Activated CD4-positive, CD25-positive, alpha-beta regulatory T cell treated with anti-CD3 and anti-CD28 coated beads, Interleukin-2, amount 50 U/mL, for 72 hours (primary cell): ENCODE measurements at regions not wholly inside any gene's neighbourhood (a gene's known extent, or its start where the extent isn't known, plus 50 kb on each side); places are given as distances from the start of the nearest gene placed in this dataset.

Experiments used
- DNase-seq: peaks from one replicate; pipeline ENCODE4 v3.0.0; 2021

DNA sequence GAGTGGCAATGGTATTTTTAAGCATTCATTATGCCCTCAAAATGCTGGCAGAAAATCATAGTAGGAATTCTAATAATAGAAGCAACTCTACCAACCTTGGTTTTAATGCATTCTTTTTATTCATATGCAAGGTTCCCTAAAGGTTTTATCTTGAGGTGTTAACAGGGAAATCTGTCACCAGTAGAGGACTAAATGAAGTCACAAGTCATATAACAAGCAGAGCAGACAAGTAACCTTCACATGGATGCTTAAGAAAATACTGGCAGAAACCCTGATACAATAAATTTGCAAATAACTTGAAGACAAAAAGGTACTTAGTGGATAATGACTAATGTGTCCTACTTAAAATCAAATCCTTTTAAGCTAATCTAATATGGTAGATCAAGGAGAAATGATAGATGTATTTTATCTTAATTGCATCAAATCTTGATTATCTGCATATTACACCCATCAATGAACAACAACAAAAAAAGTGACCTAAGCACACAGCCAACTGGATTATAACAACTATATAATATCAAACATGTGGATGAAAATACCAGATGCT lies 73.3 kb downstream of the RFC3 start:
- DNase-seq, result no peak

DNA sequence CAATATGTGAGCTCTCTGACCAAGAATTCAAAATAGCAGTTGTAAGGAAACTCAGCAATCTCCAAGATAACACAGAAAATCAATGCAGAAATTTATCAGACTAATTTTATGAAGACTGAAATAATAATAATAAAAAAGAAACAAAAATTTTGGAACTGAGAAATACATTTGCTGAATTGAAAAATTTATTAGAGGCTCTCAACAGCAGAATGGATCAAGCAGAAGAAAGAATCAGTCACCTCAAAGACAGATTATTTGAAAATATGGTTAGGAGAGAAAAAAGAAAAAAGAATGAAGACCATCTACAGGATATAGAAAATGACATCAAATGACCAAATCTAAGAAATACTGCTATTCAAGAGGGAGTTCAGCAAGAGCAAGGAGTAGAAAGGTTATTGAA lies 75.6 kb downstream of the RFC3 start:
- DNase-seq, result no peak

GRCh38 chr13:33904431-33904830 lies 86.5 kb downstream of the RFC3 start:
- no peak for DNase-seq

DNA sequence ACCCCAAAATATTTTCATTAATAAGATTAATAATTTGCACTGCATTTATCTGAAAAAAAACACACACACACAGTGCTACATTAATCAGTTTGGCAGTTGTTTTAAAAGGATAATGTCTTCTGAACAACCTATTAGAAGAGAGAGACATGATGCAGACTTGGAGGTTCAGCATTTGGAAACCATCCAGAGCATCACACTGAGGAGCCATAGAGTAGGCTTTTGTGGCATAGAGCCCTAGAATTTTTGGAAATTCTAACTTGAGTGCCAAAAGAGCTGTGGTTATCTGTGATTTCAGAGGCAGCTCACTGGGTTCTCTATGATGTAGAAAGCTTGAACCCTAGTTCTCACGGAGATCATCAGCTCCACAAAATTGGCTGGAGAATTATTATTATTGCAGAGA lies 90.2 kb downstream of the RFC3 start:
- DNase-seq, result no peak

GRCh38 chr13:33910255-33910654 lies 92.3 kb downstream of the RFC3 start:
- DNase-seq, result no peak

DNA sequence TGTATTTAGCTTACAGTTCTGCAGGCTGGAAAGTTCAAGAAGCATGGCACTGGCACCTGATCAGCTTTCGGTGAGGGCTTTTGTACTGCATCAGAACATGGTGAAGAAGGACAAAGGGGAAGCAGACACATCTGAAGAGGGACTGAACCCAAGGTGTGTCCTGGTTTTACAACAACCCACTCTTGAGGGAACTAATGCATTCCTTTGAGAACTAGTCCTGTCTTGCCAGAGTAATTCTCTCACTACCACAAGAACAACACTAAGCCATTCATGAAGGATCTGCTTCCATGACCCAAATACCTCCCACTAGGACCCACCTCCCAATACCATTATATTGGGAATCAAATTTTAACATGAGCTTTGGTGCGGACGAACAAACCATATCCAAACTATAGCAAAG lies 93.6 kb downstream of the RFC3 start:
- DNase-seq, result no peak

GRCh38 chr13:33913829-33914228 lies 95.9 kb downstream of the RFC3 start:
- no peak for DNase-seq

DNA sequence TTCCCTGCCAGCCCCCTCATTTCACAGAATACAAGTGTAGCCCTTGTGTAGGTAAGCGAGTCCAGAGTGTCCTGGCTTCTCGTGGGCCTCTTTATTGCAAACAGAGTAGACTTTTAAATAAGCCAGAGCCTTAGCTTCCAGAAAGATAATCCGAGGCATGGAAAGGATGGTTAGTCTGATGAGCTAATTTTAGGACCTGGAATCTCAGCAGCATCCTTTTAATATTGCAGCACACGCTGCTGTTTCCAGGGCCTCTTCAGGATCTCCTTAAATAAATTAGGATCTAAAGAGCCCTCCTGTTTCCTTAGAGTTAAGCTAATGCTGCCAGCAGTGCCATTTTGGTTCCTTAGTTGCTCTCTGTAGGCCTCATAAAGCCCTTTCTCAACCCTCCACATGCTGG lies 99.2 kb downstream of the RFC3 start:
- DNase-seq, result no peak

DNA sequence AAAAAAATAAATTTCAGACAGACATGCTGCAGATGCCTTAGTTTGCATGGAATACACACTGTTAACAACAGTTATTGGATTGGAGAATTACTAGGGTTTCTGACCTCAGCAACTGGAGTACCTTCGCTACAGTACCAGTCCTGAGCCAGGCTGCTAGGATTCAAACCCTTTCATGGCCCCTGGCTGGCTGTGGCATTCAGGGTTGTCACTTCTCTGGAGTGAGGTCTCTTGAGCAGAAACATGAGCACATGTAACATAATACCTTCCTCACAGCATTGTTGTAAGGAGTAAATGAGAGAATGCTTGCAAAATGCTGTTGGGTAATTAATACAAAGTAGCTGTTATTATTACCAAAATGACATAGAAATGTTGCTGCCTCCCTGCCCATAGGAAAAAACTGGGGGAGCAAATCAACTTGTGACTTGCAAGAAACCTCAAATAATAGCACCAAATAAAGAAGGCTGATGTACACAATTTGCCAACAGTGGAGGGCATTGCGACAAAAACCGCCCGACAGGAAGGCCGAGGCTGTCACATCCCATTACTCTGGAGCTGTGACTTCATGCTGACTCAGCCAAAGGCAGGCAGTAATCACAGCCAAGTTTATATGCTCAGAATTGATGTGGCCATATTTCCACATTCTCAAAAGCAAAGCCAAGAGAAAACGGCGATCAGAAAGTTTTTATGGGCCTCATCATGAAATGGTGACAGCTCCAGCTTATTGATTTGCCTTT lies 100.4 kb downstream of the RFC3 start:
- no peak for DNase-seq

GRCh38 chr13:33919120-33919519 lies 101.2 kb downstream of the RFC3 start:
- DNase-seq, result no peak

DNA sequence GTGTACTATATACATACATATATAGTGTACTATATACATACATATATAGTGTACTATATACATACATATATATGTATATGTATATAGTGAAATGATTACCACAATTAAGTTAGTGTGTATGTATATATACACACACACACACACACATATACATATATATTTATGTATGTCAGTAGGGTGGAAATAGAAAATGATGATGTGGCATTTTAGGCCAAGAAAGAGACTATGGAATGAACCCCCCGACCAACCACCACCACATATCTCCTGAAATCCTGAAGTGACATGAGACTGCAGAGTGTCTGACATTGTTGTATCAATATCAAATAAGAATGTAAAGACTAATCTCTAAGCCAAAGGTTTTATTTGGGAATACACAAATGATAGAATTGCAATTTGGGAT lies 107.6 kb downstream of the RFC3 start:
- no peak for DNase-seq

GRCh38 chr13:33927315-33927714 lies 109.4 kb downstream of the RFC3 start:
- no peak for DNase-seq

- DNase-seq, result no peak
These were observed 113.7 kb downstream of the RFC3 start for GRCh38 chr13:33931397-33932311.

DNA sequence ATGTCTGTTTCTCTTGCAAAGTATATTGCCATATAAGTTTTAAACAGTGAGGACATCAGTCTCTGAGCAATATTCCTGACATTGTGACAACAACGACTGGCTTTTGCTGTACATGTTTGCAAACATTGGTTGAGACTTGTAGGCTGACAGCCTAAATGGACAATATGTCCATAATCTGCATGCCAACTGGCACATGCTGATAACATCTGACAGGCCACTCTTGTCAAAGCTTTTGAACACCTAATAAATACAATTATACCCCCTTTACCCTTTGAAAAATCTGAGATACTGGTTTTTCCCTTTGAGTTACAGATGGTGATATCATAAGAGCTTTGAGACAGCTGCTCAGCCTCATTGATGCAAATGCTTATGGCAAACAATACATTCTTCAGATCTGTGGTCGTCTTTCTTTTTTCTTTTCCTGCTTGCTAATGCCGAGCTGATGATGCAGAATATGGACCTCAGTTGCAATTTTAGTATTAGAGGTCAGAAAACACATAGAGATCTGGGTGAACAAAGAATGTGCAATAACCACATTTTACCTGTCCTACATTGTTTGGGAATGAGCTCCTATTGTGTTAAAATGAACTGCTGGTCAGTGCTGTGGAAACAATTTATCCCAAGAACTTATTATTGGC lies 114.9 kb downstream of the RFC3 start:
- no peak for DNase-seq

GRCh38 chr13:33933810-33934209 lies 115.9 kb downstream of the RFC3 start:
- no peak for DNase-seq

- DNase-seq, result no peak
These were observed 116.4 kb downstream of the RFC3 start for GRCh38 chr13:33934343-33934742.

- no peak for DNase-seq
These were observed 117.0 kb downstream of the RFC3 start for GRCh38 chr13:33934951-33935371.

DNA sequence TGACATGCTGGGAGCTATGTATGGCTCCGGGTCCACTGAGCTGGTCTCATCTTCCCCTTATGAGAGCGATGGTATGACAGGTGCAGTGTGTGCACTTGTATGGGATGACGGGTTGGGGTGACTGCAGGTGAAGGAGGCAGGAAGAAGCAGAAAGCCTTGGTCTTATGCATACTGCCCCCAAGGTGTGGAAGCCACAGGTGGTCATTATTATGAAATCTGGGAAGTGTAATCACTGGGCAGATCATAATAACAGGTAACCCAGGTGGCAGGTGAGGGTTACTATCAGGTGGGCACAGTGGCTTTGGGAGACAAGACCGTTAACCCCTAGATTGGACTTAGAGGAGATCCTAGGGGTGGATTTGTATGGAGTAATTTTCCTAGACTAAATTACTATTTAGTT lies 118.0 kb downstream of the RFC3 start:
- DNase-seq, result no peak

DNA sequence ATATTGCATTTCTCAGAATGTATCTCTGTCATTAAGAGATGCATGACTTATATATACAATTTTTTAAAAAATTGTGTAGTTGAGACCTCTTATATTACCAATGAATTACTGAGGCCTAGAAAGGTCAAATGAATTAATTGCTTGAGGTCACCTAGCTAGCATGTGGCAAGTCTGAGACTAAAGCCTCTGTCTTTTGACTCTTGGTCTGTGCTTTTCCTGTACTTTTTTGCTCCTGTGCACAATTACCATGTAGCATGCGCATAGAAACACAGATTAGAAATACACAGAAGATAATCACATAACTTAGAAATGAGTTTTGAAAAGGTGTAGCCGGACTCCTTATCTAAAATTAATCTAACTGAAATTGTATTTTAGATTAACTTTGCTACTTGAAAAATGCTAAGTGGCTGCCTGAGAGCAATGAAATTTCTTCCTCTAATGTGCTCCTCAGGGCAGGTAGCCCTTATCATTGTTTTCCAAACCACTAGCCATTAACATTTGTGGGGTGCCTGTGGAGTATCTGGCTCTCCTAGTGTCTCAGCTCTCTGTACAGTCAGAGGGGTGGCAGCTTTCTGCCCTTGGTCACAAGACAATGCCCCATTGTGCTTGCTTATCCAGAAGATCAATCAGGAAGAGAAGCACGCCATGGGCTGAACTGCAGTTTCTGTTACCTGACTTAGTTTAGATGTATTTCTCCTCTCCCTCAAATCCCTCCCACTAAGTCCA lies 119.6 kb downstream of the RFC3 start:
- DNase-seq, result no peak

GRCh38 chr13:33940256-33940655 lies 122.3 kb downstream of the RFC3 start:
- DNase-seq, result no peak

GRCh38 chr13:33940898-33941297 lies 122.9 kb downstream of the RFC3 start:
- DNase-seq, result no peak

- no peak for DNase-seq
These were observed 127.5 kb downstream of the RFC3 start for GRCh38 chr13:33945477-33945876.

- no peak for DNase-seq
These were observed 135.3 kb downstream of the RFC3 start for GRCh38 chr13:33953203-33953602.
